ENCODE measurements at regions not wholly inside any gene's neighbourhood (a gene's known extent, or its start where the extent isn't known, plus 50 kb on each side); places are given as distances from the start of the nearest gene placed in this dataset.

DNA sequence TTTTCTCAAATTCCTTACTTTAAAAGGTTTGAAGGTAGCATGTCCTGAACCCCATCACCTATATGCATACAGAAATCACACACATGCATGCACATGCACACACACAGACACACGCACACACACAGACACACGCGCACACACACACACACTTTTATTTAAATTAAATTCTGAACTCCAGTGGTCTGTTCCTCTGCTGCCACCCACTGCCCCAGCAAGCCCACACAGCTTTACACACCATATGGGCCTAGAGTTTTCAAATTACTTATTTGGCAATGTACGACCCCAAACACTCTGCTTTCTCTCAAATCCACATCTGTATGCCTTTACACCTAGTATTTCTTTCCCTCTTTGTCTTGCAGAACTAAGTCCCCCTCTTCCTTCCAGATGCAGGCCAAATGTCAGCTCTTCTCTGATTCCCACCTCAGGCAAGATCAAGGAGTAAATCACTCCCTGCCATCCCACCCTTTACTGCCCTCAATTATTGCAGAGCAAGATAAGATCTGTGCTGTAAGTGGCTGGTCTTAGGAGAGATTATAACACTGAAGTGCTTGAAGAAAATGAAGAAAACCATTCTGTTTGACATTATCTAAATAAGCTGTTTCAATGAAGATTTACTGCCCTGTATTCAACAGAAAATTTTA, 429.9 kb upstream of the CXADR start:
- no peak for DNase-seq
- no peaks in the 10 kb centered on the region for H3K4me1 ChIP-seq
- H3K36me3 ChIP-seq, result no peaks in the 10 kb centered on the region
- H3K27me3 ChIP-seq (replicated peaks in 1 of 7), result no peaks in the 10 kb centered on the region
- intact Hi-C loops (cut with DNase I; ENCODE audit: low total_unique reads), result no loop called here
- WGBS, 5 donors, result 57 to 81% (median 67%) methylated on average over 4 of the region's 4 CpGs
- peaks cover 0 to 13% (median 0%) of the 10 kb centered on the region in 8 donors for H3K9me3 ChIP-seq
- no peak overlapping the region for H3K4me3 ChIP-seq
- H3K27ac ChIP-seq, result no peak overlapping the region
- TF ChIP-seq POLR2AphosphoS5 (IDR thresholded peaks at IDR 0.05) (no peak), POLR2A (IDR thresholded peaks at IDR 0.05) (no peak)
- TF ChIP-seq, protein P1, sequence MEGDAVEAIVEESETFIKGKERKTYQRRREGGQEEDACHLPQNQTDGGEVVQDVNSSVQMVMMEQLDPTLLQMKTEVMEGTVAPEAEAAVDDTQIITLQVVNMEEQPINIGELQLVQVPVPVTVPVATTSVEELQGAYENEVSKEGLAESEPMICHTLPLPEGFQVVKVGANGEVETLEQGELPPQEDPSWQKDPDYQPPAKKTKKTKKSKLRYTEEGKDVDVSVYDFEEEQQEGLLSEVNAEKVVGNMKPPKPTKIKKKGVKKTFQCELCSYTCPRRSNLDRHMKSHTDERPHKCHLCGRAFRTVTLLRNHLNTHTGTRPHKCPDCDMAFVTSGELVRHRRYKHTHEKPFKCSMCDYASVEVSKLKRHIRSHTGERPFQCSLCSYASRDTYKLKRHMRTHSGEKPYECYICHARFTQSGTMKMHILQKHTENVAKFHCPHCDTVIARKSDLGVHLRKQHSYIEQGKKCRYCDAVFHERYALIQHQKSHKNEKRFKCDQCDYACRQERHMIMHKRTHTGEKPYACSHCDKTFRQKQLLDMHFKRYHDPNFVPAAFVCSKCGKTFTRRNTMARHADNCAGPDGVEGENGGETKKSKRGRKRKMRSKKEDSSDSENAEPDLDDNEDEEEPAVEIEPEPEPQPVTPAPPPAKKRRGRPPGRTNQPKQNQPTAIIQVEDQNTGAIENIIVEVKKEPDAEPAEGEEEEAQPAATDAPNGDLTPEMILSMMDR (IDR thresholded peaks at IDR 0.05 in 8 of 11, conservative IDR thresholded peaks at IDR 0.05 in 3 of 11), result no peak

DNA sequence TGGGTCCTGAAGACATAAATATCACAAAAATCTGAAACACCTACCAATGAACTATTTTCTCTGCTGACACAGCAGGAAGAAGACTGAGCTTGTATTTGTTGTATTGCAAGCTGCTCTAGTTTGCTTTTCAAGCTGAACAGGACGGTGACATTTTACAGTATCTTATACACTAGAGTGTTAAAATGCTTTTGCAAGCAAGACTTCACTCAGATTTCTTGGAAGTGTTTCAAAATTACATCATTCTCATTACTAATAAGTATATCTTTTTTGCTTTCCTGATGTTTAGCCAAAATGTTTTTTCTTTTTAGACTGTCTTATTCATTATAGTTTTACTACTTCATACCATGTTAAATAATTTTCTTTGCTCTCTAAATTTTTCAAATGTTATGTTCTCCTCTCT, 427.1 kb upstream of the CXADR start:
- 40 to 68% (median 64%) methylated on average over 1 of the region's 1 CpG for WGBS, 5 donors
- Histone ChIP-seq H3K4me3 (no peak overlapping the region), H3K27me3 (replicated peaks in 1 of 7) (no peaks in the 10 kb centered on the region), H3K9me3 (peaks cover 0 to 16% (median 0%) of the 10 kb centered on the region in 8 donors), H3K36me3 (no peaks in the 10 kb centered on the region), H3K4me1 (no peaks in the 10 kb centered on the region), H3K27ac (no peak overlapping the region)
- DNase-seq, result no peak
- intact Hi-C loops (cut with DNase I; ENCODE audit: low total_unique reads), result no loop called here
- TF ChIP-seq POLR2A (IDR thresholded peaks at IDR 0.05), result no peak
- TF ChIP-seq, protein P1 (IDR thresholded peaks at IDR 0.05 in 8 of 11, conservative IDR thresholded peaks at IDR 0.05 in 3 of 11), result no peak
- no peak for TF ChIP-seq POLR2AphosphoS5 (IDR thresholded peaks at IDR 0.05)

DNA sequence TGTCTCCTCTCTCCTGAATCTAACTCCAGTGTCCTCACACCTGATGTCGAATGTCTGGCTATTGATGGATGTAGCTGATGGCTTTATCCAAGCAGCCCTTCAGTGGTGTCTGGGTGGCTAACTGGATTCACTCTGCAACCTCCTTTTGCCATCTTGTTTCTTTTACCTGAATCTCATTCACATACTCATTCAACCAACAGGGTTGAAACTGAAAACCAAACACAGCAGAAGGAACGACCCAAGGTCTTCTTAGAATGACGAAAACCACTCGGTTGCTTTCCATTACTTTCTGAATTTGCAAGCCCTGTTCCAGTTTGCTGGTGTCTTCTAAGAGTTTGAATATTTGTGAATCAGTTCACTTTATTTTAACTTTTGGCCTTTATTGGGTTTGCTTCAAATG, 424.3 kb upstream of the CXADR start:
- no peaks in the 10 kb centered on the region for H3K27me3 ChIP-seq (replicated peaks in 1 of 7)
- intact Hi-C loops (cut with DNase I; ENCODE audit: low total_unique reads), result no loop called here
- DNase-seq, result no peak
- H3K4me1 ChIP-seq, result no peaks in the 10 kb centered on the region
- no peak overlapping the region for H3K27ac ChIP-seq
- TF ChIP-seq POLR2AphosphoS5 (IDR thresholded peaks at IDR 0.05) (no peak), POLR2A (IDR thresholded peaks at IDR 0.05) (no peak)
- TF ChIP-seq, protein P1 (IDR thresholded peaks at IDR 0.05 in 8 of 11, conservative IDR thresholded peaks at IDR 0.05 in 3 of 11), result no peak
- H3K36me3 ChIP-seq, result no peaks in the 10 kb centered on the region
- H3K4me3 ChIP-seq, result no peak overlapping the region
- peaks cover 0 to 14% (median 0%) of the 10 kb centered on the region in 8 donors for H3K9me3 ChIP-seq
- 81 to 92% (median 83%) methylated on average over 4 of the region's 4 CpGs for WGBS, 5 donors

DNA sequence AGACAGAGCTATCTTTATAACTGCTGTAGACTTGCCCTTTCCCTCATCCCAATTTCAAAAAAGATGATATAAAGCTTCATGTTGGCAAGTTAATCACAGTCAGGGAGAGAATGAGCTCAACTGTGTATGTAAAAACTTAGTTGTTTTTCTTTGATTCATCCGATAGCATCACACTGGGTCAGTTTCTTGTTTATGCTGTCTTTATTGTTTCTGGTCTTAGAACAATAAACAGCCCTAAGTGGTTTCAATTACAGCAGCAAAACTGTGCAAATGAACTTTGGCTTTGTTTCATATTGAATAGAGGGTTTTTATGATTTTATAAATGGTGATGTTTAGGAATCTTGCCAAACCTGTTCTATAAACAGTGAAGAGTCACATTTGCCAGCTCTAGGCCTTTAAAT, 423.8 kb upstream of the CXADR start:
- no peak for DNase-seq
- intact Hi-C loops (cut with DNase I; ENCODE audit: low total_unique reads), result no loop called here
- no peak overlapping the region for H3K27ac ChIP-seq
- 55 to 84% (median 70%) methylated on average over 1 of the region's 1 CpG for WGBS, 5 donors
- H3K27me3 ChIP-seq (replicated peaks in 1 of 7), result no peaks in the 10 kb centered on the region
- peaks cover 0 to 10% (median 0%) of the 10 kb centered on the region in 8 donors for H3K9me3 ChIP-seq
- no peaks in the 10 kb centered on the region for H3K4me1 ChIP-seq
- H3K4me3 ChIP-seq, result no peak overlapping the region
- H3K36me3 ChIP-seq, result no peaks in the 10 kb centered on the region
- TF ChIP-seq, protein P1 (IDR thresholded peaks at IDR 0.05 in 8 of 11, conservative IDR thresholded peaks at IDR 0.05 in 3 of 11), result no peak
- no peak for TF ChIP-seq POLR2AphosphoS5 (IDR thresholded peaks at IDR 0.05)
- no peak for TF ChIP-seq POLR2A (IDR thresholded peaks at IDR 0.05)

Data from spleen (tissue), 11 donors.